ENCODE measurements at regions not wholly inside any gene's neighbourhood (a gene's known extent, or its start where the extent isn't known, plus 50 kb on each side); places are given as distances from the start of the nearest gene placed in this dataset.

DNA sequence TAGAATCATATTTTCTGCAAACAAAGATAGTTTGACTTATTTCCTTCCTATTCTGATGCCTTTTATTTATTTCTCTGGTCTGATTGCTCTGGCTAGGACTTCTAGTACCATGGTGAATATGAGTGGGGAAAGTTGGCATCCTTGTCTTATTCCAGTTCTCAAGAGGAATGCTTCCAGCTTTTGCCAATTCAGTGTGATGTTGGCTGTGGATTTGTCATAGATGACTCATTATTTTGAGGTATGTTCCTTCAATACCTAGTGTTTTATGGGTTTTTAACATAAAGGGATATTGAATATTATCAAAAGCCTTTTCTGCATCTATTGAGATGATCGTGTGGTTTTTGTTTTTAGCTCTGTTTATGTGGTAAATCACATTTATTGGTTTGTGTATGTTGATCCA lies 139.4 kb upstream of the CNTN1 start:
- no peak overlapping the region for H3K4me3 ChIP-seq (replicated peaks; ENCODE audit: insufficient read depth, low read length)
- no peak overlapping the region for H3K27ac ChIP-seq (replicated peaks)
- no peak for DNase-seq (ENCODE audit: low read depth in 1 of 2, low spot score in 1 of 2)
- TF ChIP-seq POLR2AphosphoS5 (IDR thresholded peaks at IDR 0.05; ENCODE audit: low read depth) (no peak), SPI1 (IDR thresholded peaks at IDR 0.05; ENCODE audit: borderline replicate concordance, low read depth) (no peak)
- TF ChIP-seq, protein P1, sequence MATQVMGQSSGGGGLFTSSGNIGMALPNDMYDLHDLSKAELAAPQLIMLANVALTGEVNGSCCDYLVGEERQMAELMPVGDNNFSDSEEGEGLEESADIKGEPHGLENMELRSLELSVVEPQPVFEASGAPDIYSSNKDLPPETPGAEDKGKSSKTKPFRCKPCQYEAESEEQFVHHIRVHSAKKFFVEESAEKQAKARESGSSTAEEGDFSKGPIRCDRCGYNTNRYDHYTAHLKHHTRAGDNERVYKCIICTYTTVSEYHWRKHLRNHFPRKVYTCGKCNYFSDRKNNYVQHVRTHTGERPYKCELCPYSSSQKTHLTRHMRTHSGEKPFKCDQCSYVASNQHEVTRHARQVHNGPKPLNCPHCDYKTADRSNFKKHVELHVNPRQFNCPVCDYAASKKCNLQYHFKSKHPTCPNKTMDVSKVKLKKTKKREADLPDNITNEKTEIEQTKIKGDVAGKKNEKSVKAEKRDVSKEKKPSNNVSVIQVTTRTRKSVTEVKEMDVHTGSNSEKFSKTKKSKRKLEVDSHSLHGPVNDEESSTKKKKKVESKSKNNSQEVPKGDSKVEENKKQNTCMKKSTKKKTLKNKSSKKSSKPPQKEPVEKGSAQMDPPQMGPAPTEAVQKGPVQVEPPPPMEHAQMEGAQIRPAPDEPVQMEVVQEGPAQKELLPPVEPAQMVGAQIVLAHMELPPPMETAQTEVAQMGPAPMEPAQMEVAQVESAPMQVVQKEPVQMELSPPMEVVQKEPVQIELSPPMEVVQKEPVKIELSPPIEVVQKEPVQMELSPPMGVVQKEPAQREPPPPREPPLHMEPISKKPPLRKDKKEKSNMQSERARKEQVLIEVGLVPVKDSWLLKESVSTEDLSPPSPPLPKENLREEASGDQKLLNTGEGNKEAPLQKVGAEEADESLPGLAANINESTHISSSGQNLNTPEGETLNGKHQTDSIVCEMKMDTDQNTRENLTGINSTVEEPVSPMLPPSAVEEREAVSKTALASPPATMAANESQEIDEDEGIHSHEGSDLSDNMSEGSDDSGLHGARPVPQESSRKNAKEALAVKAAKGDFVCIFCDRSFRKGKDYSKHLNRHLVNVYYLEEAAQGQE (IDR thresholded peaks at IDR 0.05; ENCODE audit: insufficient replicate concordance, low read depth) = no peak
- H3K27me3 ChIP-seq (ENCODE audit: insufficient read depth, poor library complexity, severe bottlenecking) = no peaks in the 10 kb centered on the region

DNA sequence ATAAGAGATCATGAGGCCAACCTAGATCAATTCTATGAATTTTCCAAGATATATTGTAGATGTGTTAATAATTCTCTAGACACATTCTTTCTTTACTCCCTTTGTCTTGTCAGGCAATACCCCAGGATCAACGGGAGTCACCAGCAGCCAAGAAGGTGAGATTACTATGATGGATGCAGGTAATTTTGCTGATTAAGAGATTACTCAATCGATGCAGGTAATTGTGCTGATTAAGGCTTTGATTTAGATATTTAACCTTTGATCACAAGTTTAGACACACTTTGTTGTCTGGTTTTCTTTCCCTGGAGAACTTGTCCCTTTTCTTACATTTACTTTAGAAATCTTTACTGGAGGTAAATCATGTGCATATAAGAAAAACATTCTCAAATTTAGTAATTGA lies 134.3 kb upstream of the CNTN1 start:
- Histone ChIP-seq H3K4me3 (replicated peaks; ENCODE audit: insufficient read depth, low read length) (no peak overlapping the region), H3K27ac (replicated peaks) (no peak overlapping the region), H3K27me3 (ENCODE audit: insufficient read depth, poor library complexity, severe bottlenecking) (no peaks in the 10 kb centered on the region)
- TF ChIP-seq, protein P1 (IDR thresholded peaks at IDR 0.05; ENCODE audit: insufficient replicate concordance, low read depth) = no peak
- TF ChIP-seq, protein P2, sequence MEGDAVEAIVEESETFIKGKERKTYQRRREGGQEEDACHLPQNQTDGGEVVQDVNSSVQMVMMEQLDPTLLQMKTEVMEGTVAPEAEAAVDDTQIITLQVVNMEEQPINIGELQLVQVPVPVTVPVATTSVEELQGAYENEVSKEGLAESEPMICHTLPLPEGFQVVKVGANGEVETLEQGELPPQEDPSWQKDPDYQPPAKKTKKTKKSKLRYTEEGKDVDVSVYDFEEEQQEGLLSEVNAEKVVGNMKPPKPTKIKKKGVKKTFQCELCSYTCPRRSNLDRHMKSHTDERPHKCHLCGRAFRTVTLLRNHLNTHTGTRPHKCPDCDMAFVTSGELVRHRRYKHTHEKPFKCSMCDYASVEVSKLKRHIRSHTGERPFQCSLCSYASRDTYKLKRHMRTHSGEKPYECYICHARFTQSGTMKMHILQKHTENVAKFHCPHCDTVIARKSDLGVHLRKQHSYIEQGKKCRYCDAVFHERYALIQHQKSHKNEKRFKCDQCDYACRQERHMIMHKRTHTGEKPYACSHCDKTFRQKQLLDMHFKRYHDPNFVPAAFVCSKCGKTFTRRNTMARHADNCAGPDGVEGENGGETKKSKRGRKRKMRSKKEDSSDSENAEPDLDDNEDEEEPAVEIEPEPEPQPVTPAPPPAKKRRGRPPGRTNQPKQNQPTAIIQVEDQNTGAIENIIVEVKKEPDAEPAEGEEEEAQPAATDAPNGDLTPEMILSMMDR (IDR thresholded peaks at IDR 0.05; ENCODE audit: insufficient read depth, low read length) = no peak
- TF ChIP-seq GABPA (IDR thresholded peaks at IDR 0.05; ENCODE audit: low read depth) (no peak), SPI1 (IDR thresholded peaks at IDR 0.05; ENCODE audit: borderline replicate concordance, low read depth) (no peak), POLR2AphosphoS5 (IDR thresholded peaks at IDR 0.05; ENCODE audit: low read depth) (no peak)
- no peak for DNase-seq (ENCODE audit: low read depth in 1 of 2, low spot score in 1 of 2)

- DNase-seq (ENCODE audit: low read depth in 1 of 2, low spot score in 1 of 2) = no peak
- no peak overlapping the region for H3K4me3 ChIP-seq (replicated peaks; ENCODE audit: insufficient read depth, low read length)
- no peak overlapping the region for H3K27ac ChIP-seq (replicated peaks)
- no peak for TF ChIP-seq GABPA (IDR thresholded peaks at IDR 0.05; ENCODE audit: low read depth)
- TF ChIP-seq, protein P2 (IDR thresholded peaks at IDR 0.05; ENCODE audit: insufficient read depth, low read length) = no peak
- no peak for TF ChIP-seq POLR2AphosphoS5 (IDR thresholded peaks at IDR 0.05; ENCODE audit: low read depth)
- no peak for TF ChIP-seq SPI1 (IDR thresholded peaks at IDR 0.05; ENCODE audit: borderline replicate concordance, low read depth)
- H3K27me3 ChIP-seq (ENCODE audit: insufficient read depth, poor library complexity, severe bottlenecking) = no peaks in the 10 kb centered on the region
Observed at GRCh38 chr12:40559865-40560264, 132.4 kb upstream of the CNTN1 start.

DNA sequence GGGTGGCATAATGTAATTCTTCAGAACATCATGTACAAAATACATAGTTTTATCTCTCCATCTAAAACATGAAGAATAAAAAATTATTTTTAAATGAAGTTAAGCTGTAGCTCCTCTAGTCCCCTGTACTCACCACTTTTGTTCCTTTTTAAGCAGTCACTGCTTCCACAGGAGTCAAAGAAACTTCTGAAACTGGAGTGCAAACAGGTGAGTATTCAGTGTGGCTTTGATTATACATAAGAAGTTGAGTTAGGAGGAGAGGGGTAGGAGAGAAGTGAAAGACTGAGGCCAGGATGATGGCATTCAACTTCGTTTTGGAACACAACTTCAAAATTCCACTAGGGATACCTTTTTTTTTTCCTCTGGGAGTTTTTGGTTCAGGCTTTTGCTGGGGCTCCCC lies 131.4 kb upstream of the CNTN1 start:
- Histone ChIP-seq H3K27me3 (ENCODE audit: insufficient read depth, poor library complexity, severe bottlenecking) (no peaks in the 10 kb centered on the region), H3K27ac (replicated peaks) (no peak overlapping the region), H3K4me3 (replicated peaks; ENCODE audit: insufficient read depth, low read length) (no peak overlapping the region)
- no peak for DNase-seq (ENCODE audit: low read depth in 1 of 2, low spot score in 1 of 2)
- TF ChIP-seq, protein P1 (IDR thresholded peaks at IDR 0.05; ENCODE audit: insufficient replicate concordance, low read depth) = no peak
- TF ChIP-seq SPI1 (IDR thresholded peaks at IDR 0.05; ENCODE audit: borderline replicate concordance, low read depth) = no peak

Data from HL-60 (cell line).